GM19035 (cell line): ENCODE measurements at regions not wholly inside any gene's neighbourhood (a gene's known extent, or its start where the extent isn't known, plus 50 kb on each side); places are given as distances from the start of the nearest gene placed in this dataset.

ENCODE experiments used
- ATAC-seq: cut with Tn5 transposase; IDR thresholded peaks from one replicate; pipeline ENCODE4 v1.9.1; 2021; ENCODE audit not compliant: unreplicated experiment

GRCh38 chr2:183214680-183215079 lies 90.4 kb downstream of the NUP35 start:
- peak; percentile 73 for ATAC-seq

- no peak for ATAC-seq
Measured at GRCh38 chr2:183215917-183216316, 91.7 kb downstream of the NUP35 start.

DNA sequence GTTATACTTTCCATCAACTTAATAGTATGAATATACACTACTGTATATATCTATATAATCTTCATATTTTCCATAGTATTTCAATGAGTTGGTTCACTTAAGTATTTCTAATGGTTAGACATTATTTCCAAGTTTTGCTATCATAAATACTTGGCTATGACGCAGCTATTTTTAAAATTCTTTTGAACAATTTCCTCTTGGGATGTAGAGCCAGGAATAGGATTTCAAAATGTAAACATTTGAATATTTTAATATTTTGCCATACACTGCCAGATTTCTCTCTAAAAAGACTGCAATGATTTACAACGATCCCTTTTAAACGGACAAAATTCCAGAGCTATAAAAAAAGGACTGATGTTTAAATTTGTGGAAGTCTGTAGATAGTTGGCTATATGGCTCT lies 95.6 kb downstream of the NUP35 start:
- no peak for ATAC-seq

GRCh38 chr2:183222751-183223150 lies 98.5 kb downstream of the NUP35 start:
- ATAC-seq: no peak

DNA sequence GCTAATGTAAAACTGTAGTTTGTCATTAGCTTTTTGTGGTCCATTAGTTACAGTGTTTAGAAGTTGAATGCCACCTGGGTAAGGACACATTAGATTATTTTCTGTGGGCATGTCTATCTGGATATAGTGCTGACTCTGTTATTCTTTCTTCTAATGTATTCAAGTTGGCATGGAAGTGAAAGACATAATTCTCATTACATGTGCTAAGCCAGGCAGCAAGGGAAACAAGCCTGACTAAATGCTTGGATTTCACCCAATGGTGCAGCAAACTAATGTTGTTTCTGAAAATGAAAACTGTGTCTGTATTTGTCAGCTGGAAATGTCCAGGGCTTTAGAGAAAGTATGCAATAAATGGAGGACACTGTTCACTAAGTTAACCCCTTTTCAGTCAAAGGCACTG lies 100.7 kb downstream of the NUP35 start:
- ATAC-seq: no peak

- ATAC-seq: no peak
Measured at GRCh38 chr2:183227176-183227575, 102.9 kb downstream of the NUP35 start.

GRCh38 chr2:183229386-183229785 lies 105.1 kb downstream of the NUP35 start:
- no peak for ATAC-seq

DNA sequence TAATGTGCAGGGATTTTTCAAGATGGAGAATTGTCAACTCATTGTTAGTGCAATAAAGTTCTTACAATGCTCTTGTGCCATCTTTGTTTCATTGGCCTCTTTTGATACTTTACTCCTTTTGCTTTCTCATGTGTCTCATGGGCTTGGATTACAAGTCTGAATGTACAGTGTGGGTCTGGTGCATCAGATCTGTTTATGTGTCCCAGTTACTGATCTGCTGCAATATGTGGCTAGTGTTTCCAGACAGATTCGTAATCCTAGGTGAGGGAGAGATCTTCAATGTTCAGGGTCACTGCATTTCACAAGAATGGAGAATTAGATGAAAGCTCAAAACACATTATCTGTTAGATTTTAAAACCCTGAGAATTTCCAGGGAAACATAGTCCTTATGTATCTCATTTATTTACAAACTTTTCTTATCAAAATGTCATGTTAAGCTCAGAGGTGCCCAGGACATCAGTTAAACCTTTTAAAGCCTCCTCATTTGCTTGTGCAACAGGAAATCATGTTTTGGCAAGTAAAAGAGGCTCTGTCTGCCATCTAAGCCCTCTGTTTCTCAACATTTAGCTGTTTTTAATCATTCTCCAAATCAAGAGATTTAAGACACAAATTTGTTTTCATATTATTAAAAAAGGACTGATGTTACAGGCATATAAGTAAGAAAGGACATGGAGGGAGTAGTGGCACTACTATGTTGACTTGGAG lies 108.1 kb downstream of the NUP35 start:
- no peak for ATAC-seq

DNA sequence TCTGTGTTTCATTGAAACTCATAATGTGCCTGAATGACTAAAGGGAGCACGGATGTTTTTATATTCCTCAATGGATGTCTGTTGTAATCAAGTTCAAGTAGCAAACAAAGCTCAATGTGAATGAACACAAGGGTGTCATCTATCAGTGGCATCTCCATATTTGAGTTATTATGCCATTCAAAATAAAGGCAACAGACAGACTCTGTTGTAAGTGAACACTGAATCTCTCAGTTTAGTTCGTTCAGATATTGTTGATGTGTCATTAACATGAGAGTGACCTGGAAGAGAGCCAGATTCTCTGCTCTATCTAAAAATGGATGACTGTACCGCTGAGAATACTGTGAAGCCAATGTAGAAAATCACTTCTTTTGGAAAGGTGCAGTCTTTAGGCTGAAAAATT lies 118.7 kb downstream of the NUP35 start:
- no peak for ATAC-seq

DNA sequence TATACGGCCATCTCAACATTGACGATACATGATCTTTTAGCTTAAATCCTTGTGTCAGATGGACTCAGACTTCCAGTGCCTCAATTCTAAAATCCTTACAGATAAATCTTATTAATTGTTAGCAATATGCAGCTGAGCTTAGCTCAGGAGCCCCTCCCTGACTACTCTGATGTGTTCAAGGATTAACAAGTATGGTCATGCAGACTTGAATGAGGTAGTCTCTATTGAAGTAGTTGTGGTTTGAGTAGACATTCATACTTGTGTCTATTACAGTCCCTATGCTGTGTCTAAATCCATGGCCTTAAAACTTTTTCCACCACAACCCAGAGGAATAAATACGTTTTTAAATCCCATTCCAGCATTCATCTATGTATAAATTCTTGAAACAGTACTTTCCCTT lies 119.5 kb downstream of the NUP35 start:
- no peak for ATAC-seq

GRCh38 chr2:183244300-183244844 lies 120.1 kb downstream of the NUP35 start:
- ATAC-seq: no peak

GRCh38 chr2:183248866-183249567 lies 124.8 kb downstream of the NUP35 start:
- ATAC-seq: no peak

GRCh38 chr2:183250061-183250460 lies 125.8 kb downstream of the NUP35 start:
- no peak for ATAC-seq

DNA sequence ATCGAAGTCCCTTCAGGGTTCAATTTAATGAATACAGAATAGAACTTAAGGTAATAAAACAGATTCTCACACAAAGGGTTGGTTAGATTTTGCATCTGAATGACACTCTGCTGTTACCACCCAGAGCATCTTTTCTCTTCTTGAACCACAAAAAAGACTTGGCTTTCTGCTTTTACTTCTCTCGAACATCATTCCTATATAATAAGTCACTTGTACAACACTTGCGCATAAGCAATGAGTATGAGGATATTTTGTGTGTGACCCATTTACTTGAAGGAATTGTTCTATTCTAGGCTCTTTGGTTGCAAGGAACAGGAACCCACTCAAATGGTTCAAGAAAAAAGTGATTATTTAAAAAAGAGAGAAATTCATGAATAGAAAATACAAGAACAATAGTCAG lies 126.2 kb downstream of the NUP35 start:
- ATAC-seq: no peak

- ATAC-seq: no peak
Measured at GRCh38 chr2:183253441-183254130, 129.3 kb downstream of the NUP35 start.

DNA sequence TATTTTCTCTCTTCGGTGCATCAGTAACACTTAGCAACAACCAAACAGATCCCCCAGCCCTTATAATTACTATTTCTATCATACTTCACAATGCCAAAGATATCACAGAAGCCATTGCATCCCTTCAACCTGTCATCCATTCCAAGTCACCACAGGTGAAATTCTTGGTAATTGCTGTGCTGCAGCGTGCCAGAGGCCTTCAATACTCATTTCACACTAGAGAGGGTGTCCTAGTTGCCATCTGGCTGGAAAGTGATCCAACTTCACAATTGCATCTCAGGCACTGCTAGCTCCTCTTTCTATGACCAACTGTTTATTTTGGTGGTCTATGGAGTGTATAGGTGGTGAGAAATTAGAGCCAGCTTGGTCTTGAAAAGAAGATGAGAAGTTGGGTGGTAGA lies 131.2 kb downstream of the NUP35 start:
- ATAC-seq: no peak

DNA sequence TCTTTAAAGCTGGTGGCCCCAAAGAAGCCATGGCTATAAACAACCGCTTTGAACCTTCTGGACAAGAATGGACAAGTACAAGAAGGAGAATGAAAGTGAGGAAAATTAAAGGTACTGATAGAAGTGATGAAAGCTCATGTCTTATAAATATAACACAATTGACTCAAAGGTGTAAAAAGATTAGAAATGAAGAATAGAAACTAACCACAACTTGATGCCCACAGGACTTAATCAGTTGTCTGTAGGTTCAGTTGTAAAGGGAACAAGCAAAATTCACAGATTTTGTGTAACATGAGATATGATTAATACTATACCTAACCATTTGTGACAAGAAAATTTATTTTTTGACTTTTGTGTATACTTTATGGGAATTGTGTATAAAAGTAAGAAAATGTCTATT lies 135.7 kb downstream of the NUP35 start:
- no peak for ATAC-seq

GRCh38 chr2:183260527-183260926 lies 136.3 kb downstream of the NUP35 start:
- ATAC-seq: no peak

- no peak for ATAC-seq
Measured at GRCh38 chr2:183264890-183265535, 140.8 kb downstream of the NUP35 start.

- ATAC-seq: peak; percentile 89
Measured at GRCh38 chr2:183267148-183267827, 143.0 kb downstream of the NUP35 start.

DNA sequence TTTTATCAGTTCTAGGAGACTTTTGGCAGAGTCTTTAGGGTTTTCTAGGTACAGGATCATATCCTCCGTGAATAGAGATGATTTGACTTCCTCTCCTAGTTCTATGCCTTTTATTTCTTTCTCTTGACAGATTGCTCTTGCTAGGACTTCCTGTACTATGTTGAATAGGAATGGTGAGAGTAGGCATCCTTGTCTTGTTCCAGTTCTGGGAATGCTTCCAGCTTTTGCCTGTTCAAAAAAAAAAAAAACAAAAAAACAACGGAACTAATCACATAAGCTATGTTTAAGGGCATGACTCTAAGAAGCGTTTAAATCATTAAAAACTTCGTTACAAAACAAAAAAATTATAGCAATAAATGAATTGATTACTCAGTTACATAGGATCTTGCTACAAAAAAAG lies 145.7 kb downstream of the NUP35 start:
- ATAC-seq: no peak
